H9 (cell line): ENCODE measurements at regions not wholly inside any gene's neighbourhood (a gene's known extent, or its start where the extent isn't known, plus 50 kb on each side); places are given as distances from the start of the nearest gene placed in this dataset.

Experiments
- DNase-seq: peaks from one replicate; pipeline ENCODE4 v3.0.0-alpha.2; 2017
- H2AFZ ChIP-seq: one replicate; pipeline ENCODE4 v1.6.1; 2013; ENCODE audit warnings: mild to moderate bottlenecking, low read length, control low read depth, moderate library complexity
- H2AK5ac ChIP-seq: 2 replicates; pipeline ENCODE4 v1.6.1; 2013; ENCODE audit warnings: low read length, control low read depth, mixed read lengths; ENCODE audit not compliant: insufficient read length
- H2BK120ac ChIP-seq: one replicate; pipeline ENCODE4 v1.6.1; 2013; ENCODE audit warnings: low read depth, mild to moderate bottlenecking, low read length, control low read depth, inconsistent platforms; ENCODE audit not compliant: poor library complexity, severe bottlenecking
- H2BK12ac ChIP-seq: 2 replicates; pipeline ENCODE4 v1.6.1; 2013; ENCODE audit warnings: low read length, control low read depth, mixed read lengths, low read depth; ENCODE audit not compliant: insufficient read length
- H2BK15ac ChIP-seq: 2 replicates; pipeline ENCODE4 v1.6.1; 2013; ENCODE audit warnings: low read depth, low read length, control low read depth
- H2BK20ac ChIP-seq: one replicate; pipeline ENCODE4 v1.6.1; 2013; ENCODE audit warnings: low read depth, mild to moderate bottlenecking, low read length, control low read depth, inconsistent platforms; ENCODE audit not compliant: poor library complexity, severe bottlenecking
- H2BK5ac ChIP-seq: 2 replicates; pipeline ENCODE4 v1.6.1; 2013; ENCODE audit warnings: low read length, control low read depth, mixed read lengths; ENCODE audit not compliant: insufficient read length
- H3K14ac ChIP-seq: 2 replicates; pipeline ENCODE4 v1.6.1; 2013; ENCODE audit warnings: low read length, control low read depth; ENCODE audit not compliant: insufficient read depth
- H3K18ac ChIP-seq: 2 replicates; pipeline ENCODE4 v1.6.1; 2013; ENCODE audit warnings: low read depth, mild to moderate bottlenecking, mixed read lengths, low read length, control low read depth; ENCODE audit not compliant: insufficient read length
- H3K23ac ChIP-seq: 2 replicates; pipeline ENCODE4 v1.6.1; 2013; ENCODE audit warnings: low read length, control low read depth, mixed read lengths, low read depth; ENCODE audit not compliant: insufficient read length
- H3K23me2 ChIP-seq: 2 replicates; pipeline ENCODE4 v1.6.1; 2013; ENCODE audit warnings: low read depth, mild to moderate bottlenecking, mixed read lengths, low read length, control low read depth; ENCODE audit not compliant: insufficient read length, poor library complexity, severe bottlenecking
- H3K27ac ChIP-seq: 2 replicates; pipeline ENCODE4 v1.5.1; 2013; ENCODE audit warnings: low read length, control low read depth, mixed read lengths, low read depth; ENCODE audit not compliant: insufficient read length
- H3K27me3 ChIP-seq: 2 replicates; pipeline ENCODE4 v1.6.1; 2013; ENCODE audit warnings: low read length, control low read depth, inconsistent platforms; ENCODE audit not compliant: insufficient read depth
- H3K4ac ChIP-seq: 2 replicates; pipeline ENCODE4 v1.6.1; 2013; ENCODE audit warnings: low read depth, mild to moderate bottlenecking, control low read depth, inconsistent platforms, low read length, moderate library complexity
- H3K4me1 ChIP-seq: 2 replicates; pipeline ENCODE4 v1.6.1; 2013; ENCODE audit warnings: low read length, control low read depth, inconsistent platforms; ENCODE audit not compliant: insufficient read depth
- H3K4me2 ChIP-seq: 2 replicates; pipeline ENCODE4 v1.6.1; 2013; ENCODE audit warnings: low read length, control low read depth, mixed read lengths; ENCODE audit not compliant: insufficient read length, insufficient read depth
- H3K56ac ChIP-seq: 2 replicates; pipeline ENCODE4 v1.6.1; 2013; ENCODE audit warnings: low read depth, mild to moderate bottlenecking, mixed read lengths, low read length, control low read depth; ENCODE audit not compliant: insufficient read length
- H3K79me1 ChIP-seq: 2 replicates; pipeline ENCODE4 v1.6.1; 2013; ENCODE audit warnings: low read depth, mild to moderate bottlenecking, moderate library complexity, low read length, control low read depth, inconsistent platforms; ENCODE audit not compliant: insufficient read depth, poor library complexity, severe bottlenecking
- H3K79me2 ChIP-seq: 2 replicates; pipeline ENCODE4 v1.6.1; 2013; ENCODE audit warnings: low read length, control low read depth, inconsistent platforms; ENCODE audit not compliant: insufficient read depth
- H3K9ac ChIP-seq: 2 replicates; pipeline ENCODE4 v1.6.1; 2013; ENCODE audit warnings: low read length, control low read depth, mixed read lengths; ENCODE audit not compliant: insufficient read length; ENCODE audit errors: extremely low read depth
- H3K9me3 ChIP-seq: one replicate; pipeline ENCODE4 v1.6.1; 2013; ENCODE audit warnings: low read depth, low read length, inconsistent platforms; ENCODE audit not compliant: control insufficient read depth
- H3T11ph ChIP-seq: one replicate; pipeline ENCODE4 v1.6.1; 2013; ENCODE audit warnings: mild to moderate bottlenecking, low read length, control low read depth, inconsistent platforms
- H4K20me1 ChIP-seq: one replicate; pipeline ENCODE4 v1.6.1; 2013; ENCODE audit not compliant: control insufficient read depth, insufficient read length, insufficient read depth
- H4K5ac ChIP-seq: 2 replicates; pipeline ENCODE4 v1.6.1; 2013; ENCODE audit warnings: low read depth, mild to moderate bottlenecking, mixed read lengths, low read length, control low read depth; ENCODE audit not compliant: insufficient read length
- H4K8ac ChIP-seq: replicated peaks from 2 replicates; pipeline ENCODE4 v1.6.1; 2013; ENCODE audit warnings: low read length, control low read depth, mixed read lengths, low read depth; ENCODE audit not compliant: insufficient read length
- H4K91ac ChIP-seq: 2 replicates; pipeline ENCODE4 v1.6.1; 2013; ENCODE audit warnings: low read depth, mild to moderate bottlenecking, moderate library complexity, mixed read lengths, low read length, control low read depth; ENCODE audit not compliant: insufficient read length
- H3K27ac Mint-ChIP-seq, 3 experiments: 2 replicates in 2 of 3; 3 replicates in 1 of 3; pipeline ENCODE4 v1.8.0; 2020 to 2021; ENCODE audit warnings: mixed read lengths in 3 of 3, mild to moderate bottlenecking in 1 of 3, moderate library complexity in 1 of 3
- H3K27me3 Mint-ChIP-seq: 2 replicates; pipeline ENCODE4 v1.8.0; 2021; ENCODE audit warnings: low read depth, mild to moderate bottlenecking, moderate library complexity, mixed read lengths
- H3K36me3 Mint-ChIP-seq, 3 experiments: 2 replicates in 2 of 3; 3 replicates in 1 of 3; pipeline ENCODE4 v1.8.0; 2020 to 2021; ENCODE audit warnings: low read depth in 3 of 3, mixed read lengths in 3 of 3; ENCODE audit not compliant: insufficient read depth in 1 of 3
- H3K4me1 Mint-ChIP-seq, 2 experiments: 2 replicates each; pipeline ENCODE4 v1.8.0; 2020; ENCODE audit warnings: mixed read lengths in 2 of 2
- H3K4me3 Mint-ChIP-seq, 2 experiments: 2 replicates in 1 of 2; 3 replicates in 1 of 2; pipeline ENCODE4 v1.8.0; 2020 to 2021; ENCODE audit warnings: mild to moderate bottlenecking in 2 of 2, mixed read lengths in 2 of 2, moderate library complexity in 1 of 2
- H3K9me3 Mint-ChIP-seq, 2 experiments: 2 replicates in 1 of 2; 3 replicates in 1 of 2; pipeline ENCODE4 v1.8.0; 2020; ENCODE audit warnings: mild to moderate bottlenecking in 2 of 2, mixed read lengths in 2 of 2, moderate library complexity in 1 of 2
- CTCF ChIP-seq: fragments of 200-600 bp; sonication (generic); conservative IDR thresholded peaks from 3 replicates; pipeline ENCODE4 v1.8.0; 2021; ENCODE audit warnings: antibody characterized with exemption, mild to moderate bottlenecking
- WGBS: extraction: QIAGEN DNeasy Blood & Tissue Kit; methylation state at CpG from one replicate; pipeline ENCODE4 v1.1.7; 2013; ENCODE audit warnings: missing lambda C conversion rate, low lambda C conversion rate, mixed read lengths; ENCODE audit not compliant: insufficient read length; ENCODE audit errors: extremely low coverage; 5-methylcytosine and 5-hydroxymethylcytosine counted together

DNA sequence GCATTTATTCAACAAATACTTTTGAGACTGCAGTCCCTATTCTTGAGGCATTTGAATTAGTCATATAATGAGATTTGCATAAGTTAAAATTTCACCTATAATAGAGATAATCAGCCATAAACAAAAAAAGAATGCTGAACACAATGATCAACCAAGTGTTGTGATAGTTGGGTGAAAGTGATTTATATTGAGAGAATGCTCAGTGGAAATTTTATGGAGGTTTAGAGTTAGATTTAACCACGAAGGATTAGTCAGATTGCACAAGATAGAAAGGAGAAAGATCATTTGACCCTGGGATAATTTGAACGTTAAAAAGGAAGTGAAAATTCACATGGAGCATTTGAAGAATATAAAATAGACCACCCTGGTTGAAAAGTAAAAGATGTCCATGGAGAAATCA is 356.2 kb downstream of the NPR3 start:
- H4K8ac ChIP-seq: no peak overlapping the region
- TF ChIP-seq CTCF: no peak
- H2BK12ac ChIP-seq: no peak overlapping the region
- Mint-ChIP-seq H3K27ac (no peak overlapping the region), H3K27me3 (no peaks in the 10 kb centered on the region), H3K4me1 (no peaks in the 10 kb centered on the region), H3K4me3 (no peak overlapping the region), H3K36me3 (no peaks in the 10 kb centered on the region), H3K9me3 (no peaks in the 10 kb centered on the region)
- H3K4me1 ChIP-seq: no peaks in the 10 kb centered on the region
- H2BK120ac ChIP-seq: no peak overlapping the region
- H3K9me3 ChIP-seq: no peaks in the 10 kb centered on the region
- no peak overlapping the region for H3T11ph ChIP-seq
- H3K23ac ChIP-seq: no peak overlapping the region
- H3K27ac ChIP-seq: no peak overlapping the region
- no peak overlapping the region for H4K5ac ChIP-seq
- no peak overlapping the region for H2BK15ac ChIP-seq
- WGBS: 100% methylated on average over 1 of the region's 2 CpGs
- no peak overlapping the region for H2AK5ac ChIP-seq
- H3K56ac ChIP-seq: no peak overlapping the region
- no peak overlapping the region for H2BK5ac ChIP-seq
- H2BK20ac ChIP-seq: no peak overlapping the region
- no peak overlapping the region for H2AFZ ChIP-seq
- no peak overlapping the region for H3K18ac ChIP-seq
- H4K91ac ChIP-seq: no peak overlapping the region
- H3K27me3 ChIP-seq: no peaks in the 10 kb centered on the region
- H4K20me1 ChIP-seq: no peaks in the 10 kb centered on the region
- H3K14ac ChIP-seq: no peak overlapping the region
- H3K4ac ChIP-seq: no peak overlapping the region
- H3K23me2 ChIP-seq: no peaks in the 10 kb centered on the region
- no peak for DNase-seq
- no peak overlapping the region for H3K4me2 ChIP-seq
- H3K9ac ChIP-seq: no peak overlapping the region
- H3K79me1 ChIP-seq: no peaks in the 10 kb centered on the region
- H3K79me2 ChIP-seq: no peaks in the 10 kb centered on the region
